HL-60 (cell line): ENCODE measurements at regions not wholly inside any gene's neighbourhood (a gene's known extent, or its start where the extent isn't known, plus 50 kb on each side); places are given as distances from the start of the nearest gene placed in this dataset.

Experiments
- DNase-seq, 2 experiments: peaks; one replicate each; pipeline ENCODE4 v3.0.0-alpha.2; 2010 to 2020; ENCODE audit warnings: low read depth in 1 of 2, low spot score in 1 of 2
- H3K27ac ChIP-seq: fragments of 250-450 bp; sonication (Bioruptor Pico); replicated peaks from 2 replicates; pipeline ENCODE4 v1.5.1; 2020; ENCODE audit warnings: mild to moderate bottlenecking, moderate library complexity
- H3K27me3 ChIP-seq: fragments of 250-450 bp; sonication (Bioruptor Pico); 2 replicates; pipeline ENCODE4 v1.5.1; 2021; ENCODE audit warnings: mild to moderate bottlenecking, moderate library complexity; ENCODE audit not compliant: insufficient read depth, poor library complexity, severe bottlenecking
- H3K4me3 ChIP-seq: replicated peaks from 2 replicates; pipeline ENCODE4 v1.5.1; 2011; ENCODE audit warnings: mild to moderate bottlenecking, control low read depth, low read length; ENCODE audit not compliant: insufficient read depth
- GABPA ChIP-seq: IDR thresholded peaks from 2 replicates; pipeline ENCODE4 v1.6.1; 2012; ENCODE audit warnings: low read depth
- POLR2AphosphoS5 ChIP-seq: IDR thresholded peaks from 2 replicates; pipeline ENCODE4 v1.6.1; 2012; ENCODE audit warnings: low read depth
- SPI1 ChIP-seq: IDR thresholded peaks from 2 replicates; pipeline ENCODE4 v1.6.1; 2012; ENCODE audit warnings: low read depth, mild to moderate bottlenecking, borderline replicate concordance
- TF ChIP-seq, protein P1 (sequence below): IDR thresholded peaks from 2 replicates; pipeline ENCODE4 v1.6.1; 2012; ENCODE audit warnings: low read depth; ENCODE audit not compliant: insufficient replicate concordance
- TF ChIP-seq, protein P2 (sequence below): IDR thresholded peaks from one replicate; pipeline ENCODE4 v1.5.1; 2011; ENCODE audit warnings: low read length, control low read depth, inconsistent platforms; ENCODE audit not compliant: insufficient read depth

DNA sequence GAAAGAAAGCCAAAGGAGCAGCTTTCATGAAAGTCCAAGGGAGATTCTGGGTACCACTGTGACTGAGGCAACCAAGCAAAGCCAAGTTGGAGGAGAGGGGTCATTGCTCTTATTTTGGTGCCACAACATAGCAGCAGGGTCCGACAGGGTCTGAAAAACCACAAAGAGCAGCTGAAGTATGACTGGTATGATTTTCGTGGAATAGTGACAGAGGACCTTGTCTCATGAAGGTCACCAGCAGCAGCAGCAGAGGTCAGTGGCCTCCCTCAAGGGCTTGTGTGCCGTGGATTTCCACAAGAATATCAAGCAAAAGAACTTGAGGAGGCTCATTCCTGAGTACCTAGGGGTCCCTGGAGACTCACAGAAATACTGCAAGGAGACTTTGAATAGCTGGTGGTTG lies 160.9 kb upstream of the SYT6 start:
- Histone ChIP-seq H3K27ac (no peak overlapping the region), H3K27me3 (no peaks in the 10 kb centered on the region), H3K4me3 (no peak overlapping the region)
- TF ChIP-seq POLR2AphosphoS5, result no peak
- no peak for TF ChIP-seq SPI1
- TF ChIP-seq, protein P1, sequence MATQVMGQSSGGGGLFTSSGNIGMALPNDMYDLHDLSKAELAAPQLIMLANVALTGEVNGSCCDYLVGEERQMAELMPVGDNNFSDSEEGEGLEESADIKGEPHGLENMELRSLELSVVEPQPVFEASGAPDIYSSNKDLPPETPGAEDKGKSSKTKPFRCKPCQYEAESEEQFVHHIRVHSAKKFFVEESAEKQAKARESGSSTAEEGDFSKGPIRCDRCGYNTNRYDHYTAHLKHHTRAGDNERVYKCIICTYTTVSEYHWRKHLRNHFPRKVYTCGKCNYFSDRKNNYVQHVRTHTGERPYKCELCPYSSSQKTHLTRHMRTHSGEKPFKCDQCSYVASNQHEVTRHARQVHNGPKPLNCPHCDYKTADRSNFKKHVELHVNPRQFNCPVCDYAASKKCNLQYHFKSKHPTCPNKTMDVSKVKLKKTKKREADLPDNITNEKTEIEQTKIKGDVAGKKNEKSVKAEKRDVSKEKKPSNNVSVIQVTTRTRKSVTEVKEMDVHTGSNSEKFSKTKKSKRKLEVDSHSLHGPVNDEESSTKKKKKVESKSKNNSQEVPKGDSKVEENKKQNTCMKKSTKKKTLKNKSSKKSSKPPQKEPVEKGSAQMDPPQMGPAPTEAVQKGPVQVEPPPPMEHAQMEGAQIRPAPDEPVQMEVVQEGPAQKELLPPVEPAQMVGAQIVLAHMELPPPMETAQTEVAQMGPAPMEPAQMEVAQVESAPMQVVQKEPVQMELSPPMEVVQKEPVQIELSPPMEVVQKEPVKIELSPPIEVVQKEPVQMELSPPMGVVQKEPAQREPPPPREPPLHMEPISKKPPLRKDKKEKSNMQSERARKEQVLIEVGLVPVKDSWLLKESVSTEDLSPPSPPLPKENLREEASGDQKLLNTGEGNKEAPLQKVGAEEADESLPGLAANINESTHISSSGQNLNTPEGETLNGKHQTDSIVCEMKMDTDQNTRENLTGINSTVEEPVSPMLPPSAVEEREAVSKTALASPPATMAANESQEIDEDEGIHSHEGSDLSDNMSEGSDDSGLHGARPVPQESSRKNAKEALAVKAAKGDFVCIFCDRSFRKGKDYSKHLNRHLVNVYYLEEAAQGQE, result no peak
- DNase-seq, result no peak

DNA sequence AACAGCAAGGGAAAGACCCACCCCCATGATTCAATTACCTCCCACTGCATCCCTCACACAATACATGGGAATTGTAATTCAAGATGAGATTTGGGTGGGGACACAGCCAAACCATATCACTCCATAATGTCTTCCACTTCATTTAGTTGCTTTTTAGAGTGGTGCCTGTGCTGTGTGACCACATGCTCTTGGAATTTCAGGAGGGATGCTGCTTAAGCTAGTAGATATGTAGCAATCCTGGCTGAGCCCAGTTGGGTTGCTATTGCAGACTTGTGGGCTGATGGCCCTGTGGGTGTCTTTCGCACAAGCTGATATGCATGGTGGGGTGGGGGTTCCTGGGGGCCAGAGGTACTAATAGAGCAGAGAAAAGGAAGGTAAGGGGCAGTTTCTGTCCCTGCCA lies 160.4 kb upstream of the SYT6 start:
- Histone ChIP-seq H3K27me3 (no peaks in the 10 kb centered on the region), H3K27ac (no peak overlapping the region), H3K4me3 (no peak overlapping the region)
- no peak for DNase-seq
- TF ChIP-seq POLR2AphosphoS5 (no peak), SPI1 (no peak), GABPA (no peak)
- TF ChIP-seq, protein P1, result no peak
- TF ChIP-seq, protein P2, sequence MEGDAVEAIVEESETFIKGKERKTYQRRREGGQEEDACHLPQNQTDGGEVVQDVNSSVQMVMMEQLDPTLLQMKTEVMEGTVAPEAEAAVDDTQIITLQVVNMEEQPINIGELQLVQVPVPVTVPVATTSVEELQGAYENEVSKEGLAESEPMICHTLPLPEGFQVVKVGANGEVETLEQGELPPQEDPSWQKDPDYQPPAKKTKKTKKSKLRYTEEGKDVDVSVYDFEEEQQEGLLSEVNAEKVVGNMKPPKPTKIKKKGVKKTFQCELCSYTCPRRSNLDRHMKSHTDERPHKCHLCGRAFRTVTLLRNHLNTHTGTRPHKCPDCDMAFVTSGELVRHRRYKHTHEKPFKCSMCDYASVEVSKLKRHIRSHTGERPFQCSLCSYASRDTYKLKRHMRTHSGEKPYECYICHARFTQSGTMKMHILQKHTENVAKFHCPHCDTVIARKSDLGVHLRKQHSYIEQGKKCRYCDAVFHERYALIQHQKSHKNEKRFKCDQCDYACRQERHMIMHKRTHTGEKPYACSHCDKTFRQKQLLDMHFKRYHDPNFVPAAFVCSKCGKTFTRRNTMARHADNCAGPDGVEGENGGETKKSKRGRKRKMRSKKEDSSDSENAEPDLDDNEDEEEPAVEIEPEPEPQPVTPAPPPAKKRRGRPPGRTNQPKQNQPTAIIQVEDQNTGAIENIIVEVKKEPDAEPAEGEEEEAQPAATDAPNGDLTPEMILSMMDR, result no peak

DNA sequence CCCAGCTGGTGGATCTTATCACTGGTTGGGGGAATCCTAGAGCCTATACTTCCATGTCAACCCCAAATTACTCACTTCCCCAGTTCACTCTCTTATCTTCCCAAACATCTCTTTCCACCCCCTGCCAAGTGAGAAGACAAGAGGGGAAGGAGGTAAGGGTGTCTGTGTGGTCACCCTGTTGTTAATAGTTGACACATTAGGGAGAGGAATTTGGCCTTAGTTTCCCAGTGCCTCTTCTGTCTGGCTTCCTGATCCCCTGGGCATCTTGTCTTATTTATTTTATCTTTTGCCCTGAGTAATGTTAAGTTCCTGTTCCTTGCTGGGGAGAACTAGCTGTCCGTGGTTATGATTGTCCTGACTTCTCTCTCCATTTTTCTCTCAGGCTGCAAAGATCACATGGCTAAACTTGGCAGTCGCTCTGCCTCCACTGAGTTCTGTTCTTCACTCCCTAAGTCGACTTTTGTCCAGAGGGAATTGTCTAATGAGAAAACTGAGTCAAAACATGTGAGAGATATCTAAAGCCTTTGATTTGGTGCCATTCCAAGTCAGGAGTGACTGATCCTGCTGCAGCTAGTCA lies 157.1 kb upstream of the SYT6 start:
- Histone ChIP-seq H3K27me3 (no peaks in the 10 kb centered on the region), H3K27ac (no peak overlapping the region), H3K4me3 (no peak overlapping the region)
- TF ChIP-seq SPI1 (no peak), GABPA (no peak), POLR2AphosphoS5 (no peak)
- TF ChIP-seq, protein P2, result no peak
- TF ChIP-seq, protein P1, result no peak
- no peak for DNase-seq

DNA sequence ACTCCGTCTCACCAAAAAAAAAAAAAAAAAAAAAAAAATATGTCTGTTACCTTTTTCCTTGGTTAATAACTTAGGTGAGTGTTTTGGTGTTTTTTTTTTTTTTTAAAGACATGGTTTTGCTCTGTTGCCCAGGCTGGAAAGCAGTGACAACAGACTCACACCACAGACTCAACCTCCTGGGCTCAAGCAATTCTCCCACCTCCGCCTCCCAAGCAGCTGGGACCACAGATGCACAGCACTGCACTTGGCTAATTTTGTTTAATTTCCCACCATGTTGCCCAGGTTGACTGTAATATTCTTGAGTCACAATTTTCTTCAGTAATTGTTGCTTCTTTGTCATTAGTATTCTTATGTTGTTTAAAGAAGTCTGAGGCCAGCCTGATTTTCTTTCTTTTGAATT lies 149.2 kb upstream of the SYT6 start:
- Histone ChIP-seq H3K27me3 (no peaks in the 10 kb centered on the region), H3K4me3 (no peak overlapping the region), H3K27ac (no peak overlapping the region)
- TF ChIP-seq POLR2AphosphoS5 (no peak), GABPA (no peak), SPI1 (no peak)
- TF ChIP-seq, protein P1, result no peak
- TF ChIP-seq, protein P2, result no peak
- no peak for DNase-seq
